HL-60 (cell line): ENCODE measurements at regions not wholly inside any gene's neighbourhood (a gene's known extent, or its start where the extent isn't known, plus 50 kb on each side); places are given as distances from the start of the nearest gene placed in this dataset.
"Not testable (repeated sequence)": the region's sequence is repeated elsewhere in the genome, so short reads cannot be mapped to it uniquely, and the experiment has no call there.

Experiments
- DNase-seq, 2 experiments: peaks; one replicate each; pipeline ENCODE4 v3.0.0-alpha.2; 2010 to 2020; ENCODE audit warnings: low read depth in 1 of 2, low spot score in 1 of 2
- H3K27ac ChIP-seq: fragments of 250-450 bp; sonication (Bioruptor Pico); replicated peaks from 2 replicates; pipeline ENCODE4 v1.5.1; 2020; ENCODE audit warnings: mild to moderate bottlenecking, moderate library complexity
- H3K27me3 ChIP-seq: fragments of 250-450 bp; sonication (Bioruptor Pico); 2 replicates; pipeline ENCODE4 v1.5.1; 2021; ENCODE audit warnings: mild to moderate bottlenecking, moderate library complexity; ENCODE audit not compliant: insufficient read depth, poor library complexity, severe bottlenecking
- H3K4me3 ChIP-seq: replicated peaks from 2 replicates; pipeline ENCODE4 v1.5.1; 2011; ENCODE audit warnings: mild to moderate bottlenecking, control low read depth, low read length; ENCODE audit not compliant: insufficient read depth
- CTCF ChIP-seq: IDR thresholded peaks from one replicate; pipeline ENCODE4 v1.5.1; 2011; ENCODE audit warnings: low read length, control low read depth, inconsistent platforms; ENCODE audit not compliant: insufficient read depth
- GABPA ChIP-seq: IDR thresholded peaks from 2 replicates; pipeline ENCODE4 v1.6.1; 2012; ENCODE audit warnings: low read depth
- POLR2AphosphoS5 ChIP-seq: IDR thresholded peaks from 2 replicates; pipeline ENCODE4 v1.6.1; 2012; ENCODE audit warnings: low read depth
- REST ChIP-seq: IDR thresholded peaks from 2 replicates; pipeline ENCODE4 v1.6.1; 2012; ENCODE audit warnings: low read depth; ENCODE audit not compliant: insufficient replicate concordance
- SPI1 ChIP-seq: IDR thresholded peaks from 2 replicates; pipeline ENCODE4 v1.6.1; 2012; ENCODE audit warnings: low read depth, mild to moderate bottlenecking, borderline replicate concordance

DNA sequence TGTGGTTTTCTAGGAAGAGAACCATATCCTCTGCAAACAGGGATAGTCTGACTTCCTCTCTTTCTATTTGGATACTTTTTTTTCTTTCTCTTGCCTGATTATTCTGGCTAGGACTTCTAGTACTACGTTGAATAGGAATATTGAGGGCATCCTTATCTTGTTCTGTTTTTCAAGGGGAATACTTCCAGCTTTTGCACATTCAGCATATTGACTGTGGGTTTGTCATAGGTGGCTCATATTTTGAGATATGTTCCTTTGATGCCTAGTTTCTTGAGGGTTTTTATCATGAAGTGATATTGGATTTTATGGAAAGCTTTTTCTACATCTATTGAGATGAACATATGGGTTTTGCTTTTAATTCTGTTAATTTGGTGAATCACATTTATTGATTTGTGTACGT, 269.8 kb downstream of the MAP2K6 start:
- no peak overlapping the region for H3K4me3 ChIP-seq

GRCh38 chr17:69685150-69685549, 270.7 kb downstream of the MAP2K6 start:
- not testable (repeated sequence) for H3K27me3 ChIP-seq, H3K4me3 ChIP-seq, H3K27ac ChIP-seq, DNase-seq

More for the DNA sequence above, 269.8 kb downstream of the MAP2K6 start:
- H3K27ac ChIP-seq: no peak overlapping the region
- no peaks in the 10 kb centered on the region for H3K27me3 ChIP-seq
- DNase-seq: no peak
- TF ChIP-seq POLR2AphosphoS5: no peak
- no peak for TF ChIP-seq GABPA
- no peak for TF ChIP-seq CTCF
- no peak for TF ChIP-seq SPI1
- TF ChIP-seq REST: no peak

DNA sequence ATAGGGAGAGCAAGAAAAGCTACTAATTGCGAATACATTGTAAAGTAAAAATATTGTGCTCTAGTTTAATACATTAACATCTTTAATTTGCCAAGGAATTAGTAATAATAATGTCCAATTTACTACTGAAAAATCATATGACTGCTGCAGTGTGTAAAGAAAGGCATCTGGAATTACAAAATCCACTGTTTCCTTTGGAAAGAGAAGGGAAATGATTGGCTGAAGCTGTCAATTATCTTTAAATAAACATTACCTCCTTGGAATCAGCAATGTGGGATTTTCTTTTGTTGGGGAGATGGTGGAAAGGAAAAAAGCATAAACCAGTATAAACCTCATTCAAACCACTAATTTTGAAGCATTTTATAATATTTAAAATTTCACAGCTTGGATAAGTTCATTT, 276.0 kb downstream of the MAP2K6 start:
- Histone ChIP-seq H3K4me3 (no peak overlapping the region), H3K27me3 (no peaks in the 10 kb centered on the region), H3K27ac (no peak overlapping the region)
- TF ChIP-seq GABPA: no peak
- no peak for TF ChIP-seq SPI1
- no peak for TF ChIP-seq REST
- no peak for DNase-seq

- H3K4me3 ChIP-seq: no peak overlapping the region
- TF ChIP-seq POLR2AphosphoS5: no peak
- no peak for TF ChIP-seq CTCF
- no peak for TF ChIP-seq GABPA
- TF ChIP-seq SPI1: no peak
- no peak for TF ChIP-seq REST
- no peak overlapping the region for H3K27ac ChIP-seq
These were observed 277.7 kb downstream of the MAP2K6 start for GRCh38 chr17:69692171-69692570.

More at GRCh38 chr17:69692171-69692570, 277.7 kb downstream of the MAP2K6 start:
- no peak for DNase-seq
- H3K27me3 ChIP-seq: no peaks in the 10 kb centered on the region
